IPS-15b (cell line): ENCODE measurements at regions not wholly inside any gene's neighbourhood (a gene's known extent, or its start where the extent isn't known, plus 50 kb on each side); places are given as distances from the start of the nearest gene placed in this dataset.

Experiments
- H3K27me3 ChIP-seq: one replicate; pipeline ENCODE4 v1.6.1; 2013; ENCODE audit warnings: low read length; ENCODE audit not compliant: control insufficient read depth, insufficient read depth
- H3K36me3 ChIP-seq: one replicate; pipeline ENCODE4 v1.6.1; 2013; ENCODE audit warnings: low read length; ENCODE audit not compliant: control insufficient read depth, insufficient read depth
- H3K4me1 ChIP-seq: one replicate; pipeline ENCODE4 v1.6.1; 2013; ENCODE audit warnings: mild to moderate bottlenecking, low read length; ENCODE audit not compliant: control insufficient read depth, insufficient read depth
- H3K4me3 ChIP-seq: one replicate; pipeline ENCODE4 v1.5.1; 2013; ENCODE audit warnings: low read depth, low read length
- H3K9ac ChIP-seq: one replicate; pipeline ENCODE4 v1.6.1; 2013; ENCODE audit warnings: low read depth, mild to moderate bottlenecking, low read length
- H3K9me3 ChIP-seq: one replicate; pipeline ENCODE4 v1.6.1; 2013; ENCODE audit warnings: mild to moderate bottlenecking, low read length; ENCODE audit not compliant: control insufficient read depth, insufficient read depth

- no peak overlapping the region for H3K4me3 ChIP-seq
- no peaks in the 10 kb centered on the region for H3K36me3 ChIP-seq
- no peaks in the 10 kb centered on the region for H3K9me3 ChIP-seq
- H3K4me1 ChIP-seq, result no peaks in the 10 kb centered on the region
- no peaks in the 10 kb centered on the region for H3K27me3 ChIP-seq
- H3K9ac ChIP-seq, result no peak overlapping the region
These were observed 330.1 kb downstream of the MAP2K6 start for GRCh38 chr17:69744512-69745070.

DNA sequence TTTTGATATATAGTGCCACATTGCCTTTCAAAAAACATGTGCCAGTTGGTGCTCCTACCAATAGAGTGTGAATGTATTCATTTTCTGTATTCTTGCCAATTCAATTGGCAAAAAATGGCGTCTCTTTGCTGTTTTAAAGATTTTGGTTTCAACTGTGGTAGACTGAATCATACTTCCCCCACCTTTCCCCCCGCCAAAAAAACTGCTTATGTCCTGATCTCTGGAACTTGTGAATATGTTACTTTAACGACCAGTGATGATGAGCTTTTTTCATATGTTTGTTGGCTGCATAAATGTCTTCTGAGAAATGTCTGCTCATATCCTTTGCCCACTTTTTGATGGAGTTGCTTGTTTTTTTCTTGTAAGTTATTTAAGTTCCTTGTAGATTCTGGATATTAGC is 325.1 kb upstream of the KCNJ16 start:
- Histone ChIP-seq H3K9ac (no peak overlapping the region), H3K4me1 (no peaks in the 10 kb centered on the region), H3K27me3 (no peaks in the 10 kb centered on the region), H3K36me3 (no peaks in the 10 kb centered on the region), H3K9me3 (no peaks in the 10 kb centered on the region), H3K4me3 (no peak overlapping the region)

DNA sequence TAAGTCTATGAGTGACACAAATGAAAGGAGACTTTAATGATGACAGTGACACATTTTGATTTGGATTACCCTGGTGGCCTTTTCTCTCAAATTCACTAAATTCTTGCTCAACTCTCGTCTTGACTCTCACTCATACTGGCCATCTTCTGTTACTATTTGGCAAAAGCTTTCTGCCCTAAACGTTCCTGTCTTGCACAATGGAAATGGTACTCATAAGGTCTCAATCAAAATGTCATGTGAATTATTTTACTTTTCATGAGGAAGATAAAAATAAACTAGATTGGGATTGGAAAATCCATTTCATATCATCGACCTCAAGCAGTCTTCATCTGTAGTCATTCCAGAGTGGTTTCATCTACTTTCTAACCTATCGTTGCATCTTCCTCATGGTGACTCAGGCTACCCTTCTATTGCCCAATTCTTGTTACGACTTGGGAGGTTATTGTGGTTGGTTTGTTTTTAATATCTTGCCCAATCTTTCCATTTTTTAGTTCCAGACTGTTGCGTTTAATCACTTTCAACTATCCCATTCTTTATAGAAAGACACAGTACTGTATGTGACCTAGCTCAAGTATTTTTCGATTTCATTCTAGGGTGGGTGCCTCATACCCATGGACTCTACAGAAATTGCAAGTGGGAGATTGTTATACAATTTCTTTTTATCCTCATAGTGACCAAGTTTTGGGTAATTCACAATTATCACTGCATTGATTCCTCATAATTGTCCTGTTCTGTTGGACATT is 317.2 kb upstream of the KCNJ16 start:
- H3K27me3 ChIP-seq, result no peaks in the 10 kb centered on the region
- H3K9me3 ChIP-seq, result no peaks in the 10 kb centered on the region
- no peaks in the 10 kb centered on the region for H3K4me1 ChIP-seq
- H3K36me3 ChIP-seq, result no peaks in the 10 kb centered on the region
- H3K4me3 ChIP-seq, result no peak overlapping the region
- H3K9ac ChIP-seq, result no peak overlapping the region

DNA sequence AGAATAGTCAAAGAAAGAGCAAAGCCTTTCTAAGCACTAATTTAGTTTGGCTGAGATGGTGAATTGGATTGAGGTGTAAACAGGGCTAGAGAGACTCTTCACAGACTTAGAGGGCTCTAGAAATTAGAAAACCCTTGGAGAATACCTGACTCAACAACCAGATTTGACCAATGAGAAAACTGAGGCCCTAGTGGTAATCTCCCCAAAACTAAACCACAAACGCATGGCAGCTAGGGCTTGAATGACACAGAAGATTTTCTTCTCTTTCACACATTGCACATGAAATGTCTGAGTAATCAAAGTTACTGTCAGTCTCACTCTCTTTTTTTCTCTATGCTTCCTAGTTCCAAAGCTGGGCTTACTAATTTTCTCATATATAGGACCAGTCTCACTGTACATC is 314.5 kb upstream of the KCNJ16 start:
- H3K4me3 ChIP-seq, result no peak overlapping the region
- H3K4me1 ChIP-seq, result no peaks in the 10 kb centered on the region
- no peaks in the 10 kb centered on the region for H3K27me3 ChIP-seq
- H3K9ac ChIP-seq, result no peak overlapping the region
- H3K36me3 ChIP-seq, result no peaks in the 10 kb centered on the region
- no peaks in the 10 kb centered on the region for H3K9me3 ChIP-seq

- Histone ChIP-seq H3K4me1 (no peaks in the 10 kb centered on the region), H3K9ac (no peak overlapping the region)
These were observed 314.0 kb upstream of the KCNJ16 start for GRCh38 chr17:69761011-69761410.

DNA sequence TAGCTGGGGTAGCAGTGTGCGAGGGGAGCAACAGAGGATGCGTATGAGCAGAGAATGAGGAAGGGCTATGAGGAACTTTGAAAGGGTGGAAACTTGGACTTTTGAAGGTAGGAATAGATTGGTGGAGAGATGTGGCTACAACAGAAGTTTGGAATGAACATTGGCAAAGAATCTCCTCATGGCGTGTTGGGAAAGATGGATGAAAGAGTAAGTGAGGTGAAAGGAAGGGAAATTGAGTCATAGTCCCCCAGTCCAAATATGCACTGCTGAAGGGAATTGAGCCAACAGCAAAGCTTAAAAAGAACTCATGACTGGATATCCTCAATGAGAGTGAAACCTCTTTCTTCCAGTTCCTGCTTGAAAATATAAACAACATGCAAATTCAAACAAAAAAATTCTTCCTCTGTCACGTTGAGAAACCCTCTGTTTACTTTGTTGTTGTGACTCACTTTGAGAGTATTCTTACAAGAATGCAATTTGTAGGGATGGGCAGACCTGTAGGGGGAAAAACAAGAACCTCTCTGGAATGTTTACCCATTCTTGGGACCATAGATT is 313.2 kb upstream of the KCNJ16 start:
- H3K9ac ChIP-seq, result no peak overlapping the region
- H3K27me3 ChIP-seq, result no peaks in the 10 kb centered on the region
- no peak overlapping the region for H3K4me3 ChIP-seq
- H3K9me3 ChIP-seq, result no peaks in the 10 kb centered on the region
- no peaks in the 10 kb centered on the region for H3K36me3 ChIP-seq
- no peaks in the 10 kb centered on the region for H3K4me1 ChIP-seq

More at GRCh38 chr17:69761011-69761410, 314.0 kb upstream of the KCNJ16 start:
- H3K9me3 ChIP-seq, result no peaks in the 10 kb centered on the region
- H3K4me3 ChIP-seq, result no peak overlapping the region
- no peaks in the 10 kb centered on the region for H3K36me3 ChIP-seq
- H3K27me3 ChIP-seq, result no peaks in the 10 kb centered on the region

- H3K27me3 ChIP-seq, result no peaks in the 10 kb centered on the region
- no peak overlapping the region for H3K4me3 ChIP-seq
- no peak overlapping the region for H3K9ac ChIP-seq
- H3K36me3 ChIP-seq, result no peaks in the 10 kb centered on the region
- no peaks in the 10 kb centered on the region for H3K4me1 ChIP-seq
- no peaks in the 10 kb centered on the region for H3K9me3 ChIP-seq
These were observed 312.7 kb upstream of the KCNJ16 start for GRCh38 chr17:69762359-69762758.

- Histone ChIP-seq H3K9ac (no peak overlapping the region), H3K9me3 (no peaks in the 10 kb centered on the region), H3K4me1 (no peaks in the 10 kb centered on the region), H3K27me3 (no peaks in the 10 kb centered on the region), H3K4me3 (no peak overlapping the region), H3K36me3 (no peaks in the 10 kb centered on the region)
These were observed 312.3 kb upstream of the KCNJ16 start for GRCh38 chr17:69762766-69763165.

DNA sequence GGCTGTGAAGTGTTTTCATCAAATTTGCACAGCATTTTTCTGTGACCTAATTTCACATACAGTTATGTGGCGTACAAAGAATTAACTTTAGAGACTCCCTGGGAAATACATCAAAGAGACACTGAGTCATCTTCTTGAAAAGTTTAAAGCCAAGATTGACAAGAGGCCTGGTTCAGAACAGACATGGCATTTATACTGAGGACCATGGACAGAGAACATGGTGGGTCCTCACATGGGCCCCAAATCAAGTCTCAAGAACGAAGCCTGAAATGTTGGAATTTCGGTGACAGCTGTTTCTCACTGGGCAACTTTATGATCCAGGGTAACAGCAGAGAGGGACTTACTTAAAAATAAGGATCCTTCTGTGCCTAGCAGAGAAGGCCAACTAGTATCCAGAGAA is 311.5 kb upstream of the KCNJ16 start:
- Histone ChIP-seq H3K36me3 (no peaks in the 10 kb centered on the region), H3K9ac (no peak overlapping the region), H3K4me1 (no peaks in the 10 kb centered on the region), H3K27me3 (no peaks in the 10 kb centered on the region), H3K4me3 (no peak overlapping the region), H3K9me3 (no peaks in the 10 kb centered on the region)

- Histone ChIP-seq H3K4me3 (no peak overlapping the region), H3K36me3 (no peaks in the 10 kb centered on the region), H3K9me3 (no peaks in the 10 kb centered on the region), H3K4me1 (no peaks in the 10 kb centered on the region), H3K9ac (no peak overlapping the region), H3K27me3 (no peaks in the 10 kb centered on the region)
These were observed 310.9 kb upstream of the KCNJ16 start for GRCh38 chr17:69764146-69764545.

GRCh38 chr17:69769050-69769449 is 306.0 kb upstream of the KCNJ16 start:
- Histone ChIP-seq H3K4me1 (no peaks in the 10 kb centered on the region), H3K36me3 (no peaks in the 10 kb centered on the region), H3K9ac (no peak overlapping the region), H3K9me3 (no peaks in the 10 kb centered on the region), H3K27me3 (no peaks in the 10 kb centered on the region), H3K4me3 (no peak overlapping the region)

DNA sequence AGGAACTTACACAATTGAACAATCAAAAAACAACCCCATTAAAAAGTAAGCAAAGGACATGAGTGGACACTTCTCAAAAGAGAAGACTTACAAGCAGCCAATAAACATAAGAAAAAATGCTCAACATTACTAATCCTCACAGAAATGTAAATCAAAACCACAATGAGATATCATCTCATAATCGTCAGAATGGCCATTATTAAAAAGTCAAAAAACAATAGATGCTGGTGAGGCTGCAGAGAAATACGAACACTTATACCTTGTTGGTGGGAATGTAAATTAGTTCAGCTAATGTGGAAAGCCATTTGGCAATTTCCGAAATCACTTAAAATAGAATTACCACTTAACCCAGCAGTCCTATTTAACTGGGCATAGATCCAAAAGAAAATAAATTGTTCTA is 301.9 kb upstream of the KCNJ16 start:
- no peak overlapping the region for H3K9ac ChIP-seq
- H3K9me3 ChIP-seq, result no peaks in the 10 kb centered on the region
- H3K4me1 ChIP-seq, result no peaks in the 10 kb centered on the region
- no peak overlapping the region for H3K4me3 ChIP-seq
- H3K36me3 ChIP-seq, result no peaks in the 10 kb centered on the region
- no peaks in the 10 kb centered on the region for H3K27me3 ChIP-seq
